ENCODE measurements at regions not wholly inside any gene's neighbourhood (a gene's known extent, or its start where the extent isn't known, plus 50 kb on each side); places are given as distances from the start of the nearest gene placed in this dataset.

DNA sequence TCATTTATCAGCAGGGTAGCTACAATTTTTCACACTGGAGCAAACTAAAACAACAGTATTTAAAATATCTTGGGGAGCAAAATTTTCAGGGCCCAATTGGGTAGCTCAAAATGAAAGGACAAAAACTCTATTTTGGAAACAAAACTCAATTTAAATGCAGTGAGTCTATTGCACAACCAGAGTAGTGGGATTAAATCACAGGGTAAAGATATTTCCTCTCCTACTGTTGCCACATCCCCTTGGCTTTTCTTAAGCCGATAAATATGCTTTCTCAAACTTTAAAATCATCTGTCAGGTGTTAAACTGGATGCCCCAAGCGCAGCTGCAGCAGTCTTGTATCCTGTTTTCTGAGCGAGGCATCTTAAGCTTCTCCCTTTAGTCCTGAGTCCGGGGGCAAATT, 1474.3 kb upstream of the CDH9 start:
- no peaks in the 10 kb centered on the region for H3K36me3 ChIP-seq
- H3K4me1 ChIP-seq (replicated peaks) = no peaks in the 10 kb centered on the region
- H3K4me3 ChIP-seq = no peak overlapping the region
- H3K27me3 ChIP-seq (replicated peaks; ENCODE audit: insufficient read depth) = no peaks in the 10 kb centered on the region
- no peak for DNase-seq (ENCODE audit: low spot score)
- 85% methylated on average over 4 of the region's 4 CpGs for WGBS
- H3K9me3 ChIP-seq = no peaks in the 10 kb centered on the region
- no peak for TF ChIP-seq CTCF (IDR thresholded peaks at IDR 0.05)
- no peak for TF ChIP-seq POLR2AphosphoS5 (IDR thresholded peaks at IDR 0.05)
- no peak for TF ChIP-seq POLR2A (IDR thresholded peaks at IDR 0.05)
- intact Hi-C loops (cut with DNase I) = no loop called here
- no peak overlapping the region for H3K27ac ChIP-seq

- intact Hi-C loops (cut with DNase I) = no loop called here
- no peak for DNase-seq (ENCODE audit: low spot score)
- Histone ChIP-seq H3K4me3 (no peak overlapping the region), H3K4me1 (replicated peaks) (no peaks in the 10 kb centered on the region), H3K36me3 (no peaks in the 10 kb centered on the region), H3K27ac (no peak overlapping the region), H3K27me3 (replicated peaks; ENCODE audit: insufficient read depth) (no peaks in the 10 kb centered on the region), H3K9me3 (no peaks in the 10 kb centered on the region)
- TF ChIP-seq CTCF (IDR thresholded peaks at IDR 0.05) (no peak), POLR2A (IDR thresholded peaks at IDR 0.05) (no peak), POLR2AphosphoS5 (IDR thresholded peaks at IDR 0.05) (no peak)
- WGBS = 30% methylated on average over 1 of the region's 1 CpG
Measured at GRCh38 chr5:28505121-28505520, 1466.7 kb upstream of the CDH9 start.

- no peak overlapping the region for H3K27ac ChIP-seq
- H3K4me1 ChIP-seq (replicated peaks) = no peaks in the 10 kb centered on the region
- intact Hi-C loops (cut with DNase I) = no loop called here
- WGBS = 54% methylated on average over 2 of the region's 2 CpGs
- no peak for DNase-seq (ENCODE audit: low spot score)
- TF ChIP-seq POLR2AphosphoS5 (IDR thresholded peaks at IDR 0.05) (no peak), CTCF (IDR thresholded peaks at IDR 0.05) (no peak), POLR2A (IDR thresholded peaks at IDR 0.05) (no peak)
- H3K9me3 ChIP-seq = no peaks in the 10 kb centered on the region
- no peak overlapping the region for H3K4me3 ChIP-seq
- no peaks in the 10 kb centered on the region for H3K27me3 ChIP-seq (replicated peaks; ENCODE audit: insufficient read depth)
- no peaks in the 10 kb centered on the region for H3K36me3 ChIP-seq
Measured at GRCh38 chr5:28500511-28500910, 1462.1 kb upstream of the CDH9 start.

GRCh38 chr5:28499766-28500290, 1461.4 kb upstream of the CDH9 start:
- intact Hi-C loops (cut with DNase I) = no loop called here
- DNase-seq (ENCODE audit: low spot score) = no peak
- no peaks in the 10 kb centered on the region for H3K36me3 ChIP-seq
- TF ChIP-seq POLR2AphosphoS5 (IDR thresholded peaks at IDR 0.05) = no peak
- TF ChIP-seq POLR2A (IDR thresholded peaks at IDR 0.05) = no peak
- H3K9me3 ChIP-seq = no peaks in the 10 kb centered on the region
- H3K27me3 ChIP-seq (replicated peaks; ENCODE audit: insufficient read depth) = no peaks in the 10 kb centered on the region
- H3K4me3 ChIP-seq = no peak overlapping the region
- H3K4me1 ChIP-seq (replicated peaks) = no peaks in the 10 kb centered on the region
- H3K27ac ChIP-seq = no peak overlapping the region

- Histone ChIP-seq H3K27ac (no peak overlapping the region), H3K36me3 (no peaks in the 10 kb centered on the region), H3K9me3 (no peaks in the 10 kb centered on the region), H3K4me1 (replicated peaks) (no peaks in the 10 kb centered on the region), H3K4me3 (no peak overlapping the region), H3K27me3 (replicated peaks; ENCODE audit: insufficient read depth) (no peaks in the 10 kb centered on the region)
- TF ChIP-seq POLR2AphosphoS5 (IDR thresholded peaks at IDR 0.05) (no peak), POLR2A (IDR thresholded peaks at IDR 0.05) (no peak), CTCF (IDR thresholded peaks at IDR 0.05) (no peak)
- intact Hi-C loops (cut with DNase I) = no loop called here
- WGBS = 48% methylated on average over 3 of the region's 3 CpGs
- no peak for DNase-seq (ENCODE audit: low spot score)
Measured at GRCh38 chr5:28495876-28496275, 1457.5 kb upstream of the CDH9 start.

All from prostate gland (tissue), 2 donors.